ENCODE measurements at regions not wholly inside any gene's neighbourhood (a gene's known extent, or its start where the extent isn't known, plus 50 kb on each side); places are given as distances from the start of the nearest gene placed in this dataset.

- Histone ChIP-seq H3K79me2 (ENCODE audit: control insufficient read depth, insufficient read depth, low read length) (no peaks in the 10 kb centered on the region), H3K9me1 (replicated peaks; ENCODE audit: control insufficient read depth, extremely low read depth, insufficient read depth, low read length) (no peaks in the 10 kb centered on the region), H3K27me3 (ENCODE audit: control insufficient read depth in 2 of 2, insufficient read depth in 2 of 2, low read length in 2 of 2) (no peaks in the 10 kb centered on the region), H3K9ac (replicated peaks; ENCODE audit: extremely low read depth, insufficient read depth, low read length) (no peak overlapping the region), H3K36me3 (ENCODE audit: control insufficient read depth in 2 of 2, extremely low read depth in 1 of 2, insufficient read depth in 2 of 2, low read length in 2 of 2) (no peaks in the 10 kb centered on the region), H3K4me1 (ENCODE audit: control insufficient read depth, extremely low read depth, insufficient read depth, low read length) (no peaks in the 10 kb centered on the region), H3K4me2 (ENCODE audit: insufficient read depth, low read length) (no peak overlapping the region), H3K4me3 (replicated peaks in 1 of 3; ENCODE audit: insufficient read depth in 1 of 3, low read depth in 1 of 3, low read length in 3 of 3) (no peak overlapping the region), H4K20me1 (replicated peaks; ENCODE audit: control insufficient read depth, extremely low read depth, insufficient read depth, low read length) (no peaks in the 10 kb centered on the region), H2AFZ (ENCODE audit: low read depth, low read length) (no peak overlapping the region), H3K9me3 (replicated peaks; ENCODE audit: control insufficient read depth, insufficient read depth, low read length) (no peaks in the 10 kb centered on the region), H3K27ac (ENCODE audit: insufficient read depth, low read depth, low read length) (no peak overlapping the region)
- intact Hi-C loops (cut with micrococcal nuclease) (no loop called here), dilution Hi-C loops (cut with MboI; ENCODE audit: extremely low pct_ligation_motif_present, low sequenced_read_pairs) (no loop called here)
- DNase-seq (ENCODE audit: low read depth, low spot score) (no peak), FAIRE-seq (no peak)
- no peak for TF ChIP-seq MAX (IDR thresholded peaks at IDR 0.05; ENCODE audit: insufficient read depth, insufficient read length)
- no peak for TF ChIP-seq CTCF (IDR thresholded peaks at IDR 0.05; ENCODE audit: extremely low read depth in 1 of 2, insufficient read depth in 1 of 2, low read depth in 1 of 2, low read length in 2 of 2)
- TF ChIP-seq GATA2 (IDR thresholded peaks at IDR 0.05; ENCODE audit: insufficient read depth, insufficient read length, low read depth, low read length) = no peak
- no peak for TF ChIP-seq JUN (IDR thresholded peaks at IDR 0.05; ENCODE audit: borderline replicate concordance, insufficient read depth, insufficient read length, low read depth)
- ChIA-PET CTCF (interaction anchor here (1.3 to 1.4 kb wide), 2 partner anchors 12 to 123 kb away, joined by 4 to 5 read pairs; no protein-coding TSS in a partner anchor), POLR2A (no interaction called here)
- BruUV-seq (replicated peaks) = no TSS peak
These were observed 412.9 kb upstream of the SPRY2 start for GRCh38 chr13:80753866-80754265.

- TF ChIP-seq EZH2 (IDR thresholded peaks at IDR 0.05; ENCODE audit: borderline replicate concordance, low read depth, low read length, severe bottlenecking) (no peak), JUN (IDR thresholded peaks at IDR 0.05; ENCODE audit: borderline replicate concordance, insufficient read depth, insufficient read length, low read depth) (no peak), CTCF (IDR thresholded peaks at IDR 0.05; ENCODE audit: extremely low read depth in 1 of 2, insufficient read depth in 1 of 2, low read depth in 1 of 2, low read length in 2 of 2) (no peak), MAX (IDR thresholded peaks at IDR 0.05; ENCODE audit: insufficient read depth, insufficient read length) (no peak), POLR2AphosphoS5 (IDR thresholded peaks at IDR 0.05; ENCODE audit: insufficient read depth, low read depth, low read length) (no peak), FOS (IDR thresholded peaks at IDR 0.05; ENCODE audit: borderline replicate concordance, insufficient read depth, low read length) (no peak), GATA2 (IDR thresholded peaks at IDR 0.05; ENCODE audit: insufficient read depth, insufficient read length, low read depth, low read length) (no peak), POLR2A (IDR thresholded peaks at IDR 0.05; ENCODE audit: low read depth, low read length) (no peak), MYC (IDR thresholded peaks at IDR 0.05; ENCODE audit: low read depth, low read length) (no peak)
- FAIRE-seq (no peak), DNase-seq (ENCODE audit: low read depth, low spot score) (no peak)
- H3K9me1 ChIP-seq (replicated peaks; ENCODE audit: control insufficient read depth, extremely low read depth, insufficient read depth, low read length) = no peaks in the 10 kb centered on the region
- H3K27ac ChIP-seq (ENCODE audit: insufficient read depth, low read depth, low read length) = no peak overlapping the region
- no peaks in the 10 kb centered on the region for H3K9me3 ChIP-seq (replicated peaks; ENCODE audit: control insufficient read depth, insufficient read depth, low read length)
- intact Hi-C loops (cut with micrococcal nuclease) (no loop called here), dilution Hi-C loops (cut with MboI; ENCODE audit: extremely low pct_ligation_motif_present, low sequenced_read_pairs) (no loop called here)
- H3K4me1 ChIP-seq (ENCODE audit: control insufficient read depth, extremely low read depth, insufficient read depth, low read length) = no peaks in the 10 kb centered on the region
- no peak overlapping the region for H2AFZ ChIP-seq (ENCODE audit: low read depth, low read length)
- no peaks in the 10 kb centered on the region for H3K27me3 ChIP-seq (ENCODE audit: control insufficient read depth in 2 of 2, insufficient read depth in 2 of 2, low read length in 2 of 2)
- H3K79me2 ChIP-seq (ENCODE audit: control insufficient read depth, insufficient read depth, low read length) = no peaks in the 10 kb centered on the region
- H3K9ac ChIP-seq (replicated peaks; ENCODE audit: extremely low read depth, insufficient read depth, low read length) = no peak overlapping the region
- ChIA-PET POLR2A (no interaction called here), CTCF (interaction anchor here (1.3 to 1.7 kb wide), 3 partner anchors 30 to 172 kb away, joined by 3 read pairs; no protein-coding TSS in a partner anchor)
- no peaks in the 10 kb centered on the region for H4K20me1 ChIP-seq (replicated peaks; ENCODE audit: control insufficient read depth, extremely low read depth, insufficient read depth, low read length)
- H3K4me2 ChIP-seq (ENCODE audit: insufficient read depth, low read length) = no peak overlapping the region
- no TSS peak for BruUV-seq (replicated peaks)
- no peak overlapping the region for H3K4me3 ChIP-seq (replicated peaks in 1 of 3; ENCODE audit: insufficient read depth in 1 of 3, low read depth in 1 of 3, low read length in 3 of 3)
- no peaks in the 10 kb centered on the region for H3K36me3 ChIP-seq (ENCODE audit: control insufficient read depth in 2 of 2, extremely low read depth in 1 of 2, insufficient read depth in 2 of 2, low read length in 2 of 2)
These were observed 410.9 kb upstream of the SPRY2 start for GRCh38 chr13:80751854-80752253.

Data from endothelial cell of umbilical vein (primary cell).